ENCODE measurements at regions not wholly inside any gene's neighbourhood (a gene's known extent, or its start where the extent isn't known, plus 50 kb on each side); places are given as distances from the start of the nearest gene placed in this dataset.

- TF ChIP-seq POLR2AphosphoS5 (IDR thresholded peaks at IDR 0.05; ENCODE audit: low read depth, low read length) (no peak), TAF1 (IDR thresholded peaks at IDR 0.05; ENCODE audit: borderline replicate concordance, low read depth, low read length) (no peak)
Observed at GRCh38 chr15:93152360-93152759, 63.3 kb upstream of the RGMA start.
